Panc1 (cell line): ENCODE measurements at regions not wholly inside any gene's neighbourhood (a gene's known extent, or its start where the extent isn't known, plus 50 kb on each side); places are given as distances from the start of the nearest gene placed in this dataset.

Experiments
- CTCF ChIP-seq: fragments of 450-650 bp; IDR thresholded peaks from 2 replicates; pipeline ENCODE4 v1.5.1; 2017; ENCODE audit warnings: mild to moderate bottlenecking
- POLR2AphosphoS5 ChIP-seq: IDR thresholded peaks from 2 replicates; pipeline ENCODE4 v1.6.1; 2012; ENCODE audit warnings: mild to moderate bottlenecking, low read depth, low read length, moderate library complexity
- REST ChIP-seq, 2 experiments: IDR thresholded peaks; 2 replicates each; pipeline ENCODE4 v1.6.1; 2011 to 2012; ENCODE audit warnings: low read depth in 2 of 2, control low read depth in 1 of 2, low read length in 1 of 2, mild to moderate bottlenecking in 1 of 2, moderate library complexity in 1 of 2; ENCODE audit not compliant: insufficient read depth in 1 of 2
- TCF7L2 ChIP-seq: IDR thresholded peaks from 2 replicates; pipeline ENCODE4 v1.6.1; 2011; ENCODE audit warnings: mild to moderate bottlenecking, low read depth, low read length, inconsistent platforms

- TF ChIP-seq CTCF (no peak), TCF7L2 (no peak), REST (IDR thresholded peaks at IDR 0.05; ENCODE audit: insufficient read depth in 1 of 2, low read depth in 2 of 2, low read length in 1 of 2) (no peak), POLR2AphosphoS5 (no peak)
Observed at GRCh38 chr7:25500393-25500921, 272.2 kb upstream of the NPVF start.
